ENCODE measurements at regions not wholly inside any gene's neighbourhood (a gene's known extent, or its start where the extent isn't known, plus 50 kb on each side); places are given as distances from the start of the nearest gene placed in this dataset.

DNA sequence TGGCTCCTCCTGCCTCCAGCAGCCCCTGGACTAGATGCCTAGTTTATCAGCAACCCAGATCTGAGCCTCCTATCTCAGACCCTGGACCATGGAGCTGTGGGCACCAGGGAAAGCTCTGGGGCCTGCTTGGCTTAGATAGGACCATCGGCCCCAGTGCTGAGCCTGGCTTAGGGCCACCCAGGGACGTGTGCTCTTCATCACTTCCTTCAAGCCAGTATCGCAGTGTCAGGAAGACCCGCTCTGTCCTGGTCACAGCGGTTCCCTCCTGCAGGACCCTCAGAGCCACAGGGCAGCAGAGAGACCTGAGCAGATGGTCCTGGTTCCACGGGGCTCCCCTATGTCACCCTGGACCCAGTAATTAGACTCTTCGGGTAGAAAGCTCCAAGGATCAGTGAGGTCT is 105.7 kb upstream of the FAM20C start:
- no peaks in the 10 kb centered on the region for H3K36me3 Mint-ChIP-seq (ENCODE audit: insufficient read depth)
- H3K4me1 Mint-ChIP-seq (ENCODE audit: low read depth in 2 of 2): peaks cover 4 to 7% of the 10 kb centered on the region in 2 donors
- H3K27ac Mint-ChIP-seq: no peak overlapping the region
- H3K27me3 Mint-ChIP-seq: peaks cover 11% of the 10 kb centered on the region in 2 donors
- DNase-seq (no peak), ATAC-seq (replicated peaks) (no peak)
- H3K4me3 Mint-ChIP-seq: no peak overlapping the region
- no peaks in the 10 kb centered on the region for H3K9me3 Mint-ChIP-seq

DNA sequence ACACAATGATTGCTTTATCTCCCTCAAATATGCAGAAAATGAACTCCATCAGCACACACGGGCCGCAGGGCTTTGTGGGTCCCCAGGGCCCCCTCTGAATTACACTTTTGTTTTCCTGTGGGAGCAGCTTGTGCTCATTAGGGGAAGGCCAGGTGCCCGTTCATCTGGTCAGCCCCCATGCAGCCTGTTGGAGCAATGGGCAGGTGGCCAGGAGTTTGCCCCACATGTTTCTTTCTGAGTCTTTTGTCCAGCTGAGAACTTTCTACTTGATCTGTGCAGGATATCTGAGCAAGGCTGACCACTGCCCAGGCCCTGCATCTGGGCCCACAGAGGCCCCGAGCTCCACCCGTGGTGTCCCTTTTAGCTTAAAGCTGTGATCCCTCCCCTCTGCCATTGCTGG is 105.3 kb upstream of the FAM20C start:
- Mint-ChIP-seq H3K4me3 (no peak overlapping the region), H3K27ac (no peak overlapping the region), H3K4me1 (ENCODE audit: low read depth in 2 of 2) (peaks cover 4 to 7% of the 10 kb centered on the region in 2 donors), H3K27me3 (peaks cover 9% of the 10 kb centered on the region in 2 donors), H3K9me3 (no peaks in the 10 kb centered on the region), H3K36me3 (ENCODE audit: insufficient read depth) (no peaks in the 10 kb centered on the region)
- no peak for DNase-seq
- no peak for ATAC-seq (replicated peaks)

DNA sequence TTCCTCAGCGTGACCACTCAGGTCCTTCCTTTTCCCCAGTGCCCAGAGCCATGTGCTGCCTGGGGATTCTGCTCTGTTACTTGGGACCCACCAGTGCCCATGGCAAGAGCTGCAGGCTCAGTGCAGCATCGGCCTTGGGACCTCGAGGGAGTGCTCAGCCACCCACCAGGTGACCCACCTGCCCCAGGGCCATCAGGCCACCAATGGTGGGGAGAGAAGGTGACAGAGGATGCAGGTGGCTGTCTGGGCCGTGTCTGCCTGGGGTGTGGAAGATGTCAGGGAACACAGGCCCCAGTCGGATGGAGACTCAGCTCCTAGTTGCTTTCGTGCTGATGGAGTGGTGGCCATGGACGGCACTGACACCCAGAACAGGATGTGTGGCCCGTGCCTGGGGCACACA is 104.7 kb upstream of the FAM20C start:
- peaks cover 4 to 7% of the 10 kb centered on the region in 2 donors for H3K4me1 Mint-ChIP-seq (ENCODE audit: low read depth in 2 of 2)

DNA sequence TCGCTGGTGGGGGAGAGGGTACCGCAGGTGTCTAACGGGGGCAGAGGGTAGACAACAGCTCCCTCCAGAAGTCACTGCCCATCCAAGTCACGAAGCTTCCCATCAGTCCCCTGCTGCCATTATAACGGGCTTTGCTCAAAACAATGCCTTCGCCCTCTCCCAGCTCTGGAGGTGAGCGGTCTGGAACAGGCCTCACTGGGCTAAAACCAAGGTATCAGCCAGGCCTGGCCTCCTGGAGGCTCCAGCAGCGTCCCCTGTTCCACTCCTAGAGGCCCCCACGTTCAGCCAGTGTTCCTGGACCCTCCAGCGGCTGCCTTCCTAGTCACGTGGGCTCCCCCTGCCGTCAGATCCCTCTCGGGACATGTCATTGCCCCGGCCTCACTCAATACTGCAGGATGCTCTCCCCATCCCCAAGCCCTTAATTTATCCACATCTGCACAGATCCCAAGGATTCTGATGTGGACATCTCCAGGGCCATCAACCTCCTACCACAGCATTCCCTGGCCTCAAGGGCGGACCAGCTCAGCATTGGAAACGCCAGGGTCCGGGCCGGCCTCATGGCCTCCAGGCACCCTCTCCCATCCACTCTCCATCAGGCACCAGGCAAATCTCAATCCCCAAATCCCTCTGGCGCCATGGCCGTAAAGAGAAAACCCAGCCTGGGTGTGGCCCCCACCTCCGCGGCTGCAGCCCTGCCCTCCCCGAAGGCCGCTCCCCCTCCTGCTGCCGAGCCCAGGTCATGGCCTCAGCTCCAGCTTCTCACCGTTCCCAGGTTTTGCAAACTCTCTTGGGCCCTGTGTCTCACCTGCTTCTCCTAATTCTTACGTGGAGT is 104.1 kb upstream of the FAM20C start:
- H3K27ac Mint-ChIP-seq: no peak overlapping the region
- no peaks in the 10 kb centered on the region for H3K36me3 Mint-ChIP-seq (ENCODE audit: insufficient read depth)
- no peak for ATAC-seq (replicated peaks)
- no peak for DNase-seq
- no peaks in the 10 kb centered on the region for H3K9me3 Mint-ChIP-seq
- H3K4me3 Mint-ChIP-seq: no peak overlapping the region
- H3K27me3 Mint-ChIP-seq: peaks cover 9 to 21% of the 10 kb centered on the region in 2 donors
- peaks cover 4 to 7% of the 10 kb centered on the region in 2 donors for H3K4me1 Mint-ChIP-seq (ENCODE audit: low read depth in 2 of 2)

More for the DNA sequence above, 104.7 kb upstream of the FAM20C start:
- H3K27ac Mint-ChIP-seq: no peak overlapping the region
- no peak for ATAC-seq (replicated peaks)
- no peak overlapping the region for H3K4me3 Mint-ChIP-seq
- DNase-seq: no peak
- no peaks in the 10 kb centered on the region for H3K36me3 Mint-ChIP-seq (ENCODE audit: insufficient read depth)
- peaks cover 12 to 15% of the 10 kb centered on the region in 2 donors for H3K27me3 Mint-ChIP-seq
- H3K9me3 Mint-ChIP-seq: no peaks in the 10 kb centered on the region

DNA sequence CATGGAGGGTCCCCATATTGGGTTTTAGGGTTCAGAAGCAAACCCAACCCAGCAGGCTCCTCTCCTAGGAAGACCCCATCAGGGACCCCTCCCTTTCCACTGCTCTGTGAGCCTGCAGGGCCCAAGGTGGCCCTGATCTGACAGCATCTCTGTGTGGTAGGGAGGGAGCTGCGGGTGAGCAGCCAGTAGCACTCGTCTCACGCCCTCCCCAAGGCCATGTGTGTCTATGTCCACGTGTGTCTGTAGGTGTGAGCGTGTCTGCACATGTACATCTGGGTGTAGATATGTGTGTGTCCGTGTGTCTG is 103.5 kb upstream of the FAM20C start:
- Mint-ChIP-seq H3K36me3 (ENCODE audit: insufficient read depth) (no peaks in the 10 kb centered on the region), H3K27ac (no peak overlapping the region), H3K27me3 (peaks cover 9 to 27% of the 10 kb centered on the region in 2 donors), H3K4me1 (ENCODE audit: low read depth in 2 of 2) (peaks cover 4 to 7% of the 10 kb centered on the region in 2 donors), H3K9me3 (no peaks in the 10 kb centered on the region), H3K4me3 (no peak overlapping the region)
- ATAC-seq (replicated peaks) (no peak), DNase-seq (no peak)

DNA sequence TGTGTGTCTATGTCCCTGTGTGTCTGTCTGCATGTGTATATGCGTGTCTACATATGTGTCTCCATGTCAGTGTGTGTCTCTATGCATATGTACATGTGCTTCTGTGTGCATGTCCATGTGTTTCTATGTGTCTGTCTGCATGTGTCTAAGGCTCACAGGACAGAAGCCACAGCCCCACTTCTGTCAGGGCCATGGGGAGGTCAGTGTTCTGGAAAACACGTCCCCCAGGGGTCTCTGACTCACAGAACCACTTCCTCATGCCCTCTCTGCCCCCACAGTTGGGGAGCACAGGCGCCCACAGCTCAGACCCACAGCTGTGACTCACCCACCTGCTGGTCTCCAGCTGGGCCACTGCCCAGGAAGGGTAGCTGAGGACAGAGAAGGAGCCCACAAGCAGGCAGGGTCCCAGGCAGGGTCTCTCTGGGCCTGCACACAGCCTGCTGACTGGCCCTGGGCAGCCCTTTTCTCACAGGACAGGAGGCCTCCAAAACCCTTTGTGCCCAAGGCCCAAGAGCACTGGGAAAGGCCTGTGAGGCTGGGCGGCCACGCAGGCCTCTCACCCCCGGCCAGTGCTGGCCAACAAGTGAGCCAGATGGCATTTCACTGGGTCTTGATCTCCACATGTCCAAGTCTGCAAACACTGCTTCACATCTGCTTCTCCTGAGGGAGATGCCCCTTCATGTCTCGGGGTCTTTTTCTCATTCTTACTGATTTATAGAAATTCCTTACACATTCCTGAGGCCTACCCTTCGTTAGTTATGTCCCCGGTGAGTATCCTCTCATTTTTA is 102.9 kb upstream of the FAM20C start:
- DNase-seq (no peak), ATAC-seq (replicated peaks) (no peak)
- peaks cover 9 to 32% of the 10 kb centered on the region in 2 donors for H3K27me3 Mint-ChIP-seq
- no peak overlapping the region for H3K27ac Mint-ChIP-seq
- no peaks in the 10 kb centered on the region for H3K36me3 Mint-ChIP-seq (ENCODE audit: insufficient read depth)
- H3K9me3 Mint-ChIP-seq: no peaks in the 10 kb centered on the region
- H3K4me3 Mint-ChIP-seq: no peak overlapping the region
- peaks cover 4 to 7% of the 10 kb centered on the region in 2 donors for H3K4me1 Mint-ChIP-seq (ENCODE audit: low read depth in 2 of 2)

DNA sequence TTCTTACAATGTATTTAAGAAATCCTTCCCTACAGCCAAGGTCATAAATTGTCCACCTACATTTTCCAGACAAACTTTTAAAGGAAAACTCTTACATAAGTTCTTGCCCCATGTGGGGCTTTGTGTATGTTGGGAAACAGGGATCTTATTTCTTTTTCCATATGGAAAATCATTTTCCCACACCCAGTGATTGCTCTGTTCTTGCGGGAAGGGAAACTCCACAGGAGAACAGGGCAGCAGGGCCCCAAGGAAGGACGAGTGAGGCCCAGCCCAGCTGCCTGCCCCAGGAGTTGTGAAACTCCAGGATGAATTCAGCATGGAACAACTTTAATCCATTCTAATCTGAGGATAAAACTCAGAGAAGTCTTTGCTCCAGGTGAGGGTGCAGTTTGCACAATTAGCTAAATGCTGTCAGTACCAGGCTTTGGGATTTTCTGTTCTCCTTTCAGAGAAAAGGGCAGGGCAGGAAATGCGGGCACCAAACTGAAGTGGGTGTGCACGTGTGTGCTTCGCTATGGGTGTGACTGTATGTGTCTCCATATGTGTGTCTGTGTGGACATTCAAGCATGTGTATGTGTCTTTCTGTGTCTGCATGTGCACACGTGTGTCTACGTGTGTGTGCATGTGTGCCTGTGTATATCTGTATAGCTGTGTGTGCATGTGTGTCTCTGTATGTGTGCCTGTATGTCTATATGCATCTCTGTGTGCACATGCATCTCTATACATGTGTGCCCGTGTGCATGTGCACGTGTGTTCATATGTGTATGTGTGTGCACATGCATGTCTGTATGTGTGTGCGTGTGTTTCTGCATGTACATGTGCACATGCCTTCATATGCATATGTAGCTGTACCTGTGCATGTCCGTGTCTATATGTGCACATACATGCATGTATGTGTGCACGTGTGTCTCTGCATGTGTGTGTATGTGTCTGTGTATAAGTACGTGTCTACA is 102.0 kb upstream of the FAM20C start:
- Mint-ChIP-seq H3K36me3 (ENCODE audit: insufficient read depth) (no peaks in the 10 kb centered on the region), H3K4me3 (no peak overlapping the region), H3K9me3 (no peaks in the 10 kb centered on the region), H3K4me1 (ENCODE audit: low read depth in 2 of 2) (peaks cover 4 to 7% of the 10 kb centered on the region in 2 donors), H3K27me3 (peaks cover 14 to 37% of the 10 kb centered on the region in 2 donors), H3K27ac (no peak overlapping the region)
- DNase-seq (no peak), ATAC-seq (replicated peaks) (no peak)

DNA sequence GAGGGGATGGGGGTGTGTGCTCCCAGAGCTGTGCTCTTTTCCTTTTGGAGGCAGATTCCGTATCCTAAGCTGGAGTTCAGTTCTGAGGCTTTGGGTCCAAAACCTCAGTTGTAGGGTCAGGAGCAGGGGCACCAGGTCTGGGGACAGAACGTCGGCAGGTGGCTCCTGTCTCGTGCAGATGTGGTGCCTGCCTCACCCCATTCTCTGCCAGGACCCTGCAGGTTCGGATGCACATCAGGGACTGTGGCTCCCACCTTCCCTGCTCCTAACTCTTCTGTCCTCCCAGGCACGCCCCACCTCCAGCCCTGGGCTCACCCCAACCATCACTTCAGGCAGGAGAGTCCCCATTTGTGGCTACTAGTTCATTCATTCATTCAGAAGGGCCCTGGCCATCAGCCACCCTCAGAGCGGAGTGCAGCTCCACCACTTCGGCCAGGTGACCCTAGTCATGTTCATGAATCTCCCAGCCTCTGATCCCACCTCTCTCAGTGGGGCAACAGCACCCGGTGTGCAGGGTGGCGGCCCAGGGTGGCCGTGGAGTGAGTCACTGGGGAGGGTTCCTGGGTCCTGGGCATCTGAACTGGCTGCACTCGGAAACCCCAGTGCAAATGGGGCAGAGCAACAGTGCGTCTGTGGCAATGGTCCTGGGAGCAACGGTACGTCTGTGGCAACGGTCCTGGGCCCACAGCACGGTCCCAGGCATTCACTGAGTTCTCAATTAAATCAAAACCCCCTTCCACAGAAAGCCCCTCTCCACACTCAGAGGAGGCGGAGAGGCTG is 100.8 kb upstream of the FAM20C start:
- DNase-seq (no peak), ATAC-seq (replicated peaks) (no peak)
- H3K4me1 Mint-ChIP-seq (ENCODE audit: low read depth in 2 of 2): peaks cover 4 to 7% of the 10 kb centered on the region in 2 donors
- no peaks in the 10 kb centered on the region for H3K36me3 Mint-ChIP-seq (ENCODE audit: insufficient read depth)
- no peaks in the 10 kb centered on the region for H3K9me3 Mint-ChIP-seq
- peaks cover 20 to 39% of the 10 kb centered on the region in 2 donors for H3K27me3 Mint-ChIP-seq
- H3K27ac Mint-ChIP-seq: no peak overlapping the region
- no peak overlapping the region for H3K4me3 Mint-ChIP-seq

DNA sequence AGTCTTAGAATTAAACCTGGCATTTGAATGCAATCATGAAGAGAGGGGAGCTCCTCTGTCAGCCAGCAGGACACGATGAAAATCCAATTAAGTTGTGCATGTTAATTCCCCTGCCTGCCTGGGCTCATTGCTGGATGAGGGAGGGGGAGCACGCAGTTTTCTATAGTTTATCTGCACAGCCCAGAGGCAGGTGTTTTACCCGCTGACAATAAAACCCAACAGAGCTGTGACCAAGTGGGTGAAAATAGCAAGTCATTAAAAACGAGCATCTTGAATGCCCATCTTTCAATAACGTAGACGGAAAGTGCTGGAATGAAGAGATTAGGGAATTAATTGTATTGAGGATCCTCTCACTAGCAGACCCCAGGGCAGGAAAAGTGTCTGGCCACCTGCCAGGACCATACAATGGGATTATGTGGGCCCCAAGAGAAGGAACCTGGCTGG is 100.1 kb upstream of the FAM20C start:
- H3K4me1 Mint-ChIP-seq (ENCODE audit: low read depth in 2 of 2): peaks cover 4 to 7% of the 10 kb centered on the region in 2 donors
- no peaks in the 10 kb centered on the region for H3K36me3 Mint-ChIP-seq (ENCODE audit: insufficient read depth)

DNA sequence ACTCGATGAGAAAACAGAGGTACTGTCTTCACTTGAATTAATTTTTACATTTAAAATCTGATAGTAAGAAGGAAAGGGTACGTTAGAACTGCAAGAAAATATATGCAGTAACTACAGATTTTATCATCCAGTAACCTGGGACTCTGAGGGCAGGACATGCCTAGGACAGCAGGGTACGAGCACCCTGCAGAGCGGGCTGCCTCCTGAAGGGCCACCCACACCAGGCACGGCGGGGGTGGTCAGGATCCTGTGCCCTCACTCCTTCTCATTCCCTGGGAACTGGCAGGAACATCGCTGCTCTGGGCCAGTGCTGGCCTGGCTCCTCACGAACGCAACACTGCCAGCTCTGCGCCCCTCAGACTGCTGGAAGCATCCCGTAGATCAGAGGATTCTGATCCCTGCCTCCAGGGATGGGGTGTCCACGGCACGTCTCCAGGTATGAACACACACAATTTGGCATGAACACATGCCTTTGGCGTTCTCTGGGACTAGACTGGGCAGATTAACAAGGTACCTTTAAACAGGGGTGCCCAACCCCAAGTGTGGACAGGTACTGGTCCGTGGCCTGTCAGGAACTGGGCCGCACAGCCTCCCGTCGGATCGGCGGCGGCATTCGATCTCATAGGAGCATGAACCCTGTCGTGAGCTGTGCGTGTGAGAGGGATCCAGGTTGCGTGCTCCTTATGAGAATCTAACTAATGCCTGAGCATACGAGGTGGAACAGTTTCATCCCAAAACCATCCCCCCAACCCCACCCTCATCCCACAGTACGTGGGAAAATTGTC is 99.3 kb upstream of the FAM20C start:
- Mint-ChIP-seq H3K36me3 (ENCODE audit: insufficient read depth) (no peaks in the 10 kb centered on the region), H3K27ac (no peak overlapping the region), H3K4me3 (no peak overlapping the region), H3K4me1 (ENCODE audit: low read depth in 2 of 2) (peaks cover 4 to 7% of the 10 kb centered on the region in 2 donors), H3K27me3 (peaks cover 20 to 37% of the 10 kb centered on the region in 2 donors), H3K9me3 (peaks cover 0 to under 1% of the 10 kb centered on the region in 2 donors)
- DNase-seq: no peak
- no peak for ATAC-seq (replicated peaks)

More for the DNA sequence above, 100.1 kb upstream of the FAM20C start:
- peaks cover 20 to 37% of the 10 kb centered on the region in 2 donors for H3K27me3 Mint-ChIP-seq
- no peak overlapping the region for H3K4me3 Mint-ChIP-seq
- DNase-seq: no peak
- no peak overlapping the region for H3K27ac Mint-ChIP-seq
- no peaks in the 10 kb centered on the region for H3K9me3 Mint-ChIP-seq
- no peak for ATAC-seq (replicated peaks)

DNA sequence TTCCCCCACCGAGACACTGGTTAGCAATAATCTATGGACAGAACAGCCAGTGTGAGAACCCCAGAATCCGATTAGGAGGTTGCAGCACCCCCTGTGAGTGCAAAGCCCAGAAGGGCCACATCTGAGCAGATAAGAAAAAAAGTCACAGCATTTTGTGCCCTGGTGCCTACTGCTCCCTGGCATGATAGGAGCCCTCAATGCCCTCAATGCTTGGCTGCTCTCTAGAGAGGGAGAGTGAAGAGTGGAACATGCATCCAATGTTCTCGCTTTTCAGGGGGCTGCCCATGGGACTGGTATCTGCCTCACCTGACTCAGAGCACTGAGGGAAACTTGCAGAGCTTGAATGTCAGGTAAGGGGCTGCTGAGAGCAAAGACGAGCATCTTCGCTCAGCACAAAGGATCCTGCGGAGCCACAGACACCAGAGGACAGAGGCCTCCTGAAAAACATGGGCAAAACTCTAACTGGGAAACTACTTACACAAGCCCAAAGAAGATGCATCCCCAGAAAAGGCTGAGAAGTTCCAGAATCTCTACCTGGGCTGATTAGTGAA is 98.0 kb upstream of the FAM20C start:
- no peaks in the 10 kb centered on the region for H3K36me3 Mint-ChIP-seq (ENCODE audit: insufficient read depth)
- H3K4me1 Mint-ChIP-seq (ENCODE audit: low read depth in 2 of 2): peaks cover 2 to 7% of the 10 kb centered on the region in 2 donors
- no peak for ATAC-seq (replicated peaks)

More for the DNA sequence above, 98.0 kb upstream of the FAM20C start:
- no peak overlapping the region for H3K27ac Mint-ChIP-seq
- no peak for DNase-seq
- H3K4me3 Mint-ChIP-seq: no peak overlapping the region
- H3K27me3 Mint-ChIP-seq: peaks cover 22 to 37% of the 10 kb centered on the region in 2 donors
- peaks cover 0 to 2% of the 10 kb centered on the region in 2 donors for H3K9me3 Mint-ChIP-seq

Data from effector memory CD8-positive, alpha-beta T cell (primary cell).